ENCODE measurements at regions not wholly inside any gene's neighbourhood (a gene's known extent, or its start where the extent isn't known, plus 50 kb on each side); places are given as distances from the start of the nearest gene placed in this dataset.

GRCh38 chr22:22060200-22061084, 77.9 kb upstream of the TOP3B start:
- peak in 3 of 4 experiments; percentile 5 to 33 (median 20) for TF ChIP-seq CTCF (IDR thresholded peaks at IDR 0.05)
- TF ChIP-seq POLR2A (IDR thresholded peaks at IDR 0.05): no peak

All from sigmoid colon (tissue), 3 donors.